ENCODE measurements at regions not wholly inside any gene's neighbourhood (a gene's known extent, or its start where the extent isn't known, plus 50 kb on each side); places are given as distances from the start of the nearest gene placed in this dataset.

DNA sequence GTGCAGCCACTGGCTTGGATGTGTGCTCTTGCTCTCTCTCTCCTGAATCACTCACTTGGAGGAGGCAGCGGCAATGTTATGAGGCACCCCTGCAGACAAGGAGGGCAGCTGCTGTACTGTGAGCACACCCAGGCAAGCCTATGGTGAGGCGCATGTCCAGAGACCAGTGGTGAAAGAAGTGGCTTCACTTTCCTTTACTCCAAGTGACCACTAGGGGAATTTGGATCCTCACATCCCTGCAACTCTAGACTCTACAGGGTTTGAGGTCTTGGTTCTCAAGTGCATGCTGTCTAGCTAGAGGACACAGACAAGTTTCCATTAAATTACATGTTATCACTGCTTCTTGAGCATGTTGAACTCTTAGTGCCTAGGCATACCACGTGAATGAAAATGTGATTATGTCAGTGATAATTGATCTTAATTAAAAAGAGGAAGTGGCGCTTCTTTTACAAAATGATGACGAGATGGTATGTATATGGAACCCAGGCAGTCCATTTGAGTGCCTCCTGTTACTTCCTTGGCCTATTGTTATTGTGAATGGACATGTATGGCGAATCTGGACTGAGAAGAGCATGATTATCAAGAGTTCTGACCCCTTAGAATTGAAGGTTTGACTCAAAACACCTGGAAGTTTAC lies 181.0 kb upstream of the CDH2 start:
- TF ChIP-seq CTCF (IDR thresholded peaks at IDR 0.05) = no peak
- TF ChIP-seq POLR2A (IDR thresholded peaks at IDR 0.05) = no peak
